ENCODE measurements at regions not wholly inside any gene's neighbourhood (a gene's known extent, or its start where the extent isn't known, plus 50 kb on each side); places are given as distances from the start of the nearest gene placed in this dataset.

DNA sequence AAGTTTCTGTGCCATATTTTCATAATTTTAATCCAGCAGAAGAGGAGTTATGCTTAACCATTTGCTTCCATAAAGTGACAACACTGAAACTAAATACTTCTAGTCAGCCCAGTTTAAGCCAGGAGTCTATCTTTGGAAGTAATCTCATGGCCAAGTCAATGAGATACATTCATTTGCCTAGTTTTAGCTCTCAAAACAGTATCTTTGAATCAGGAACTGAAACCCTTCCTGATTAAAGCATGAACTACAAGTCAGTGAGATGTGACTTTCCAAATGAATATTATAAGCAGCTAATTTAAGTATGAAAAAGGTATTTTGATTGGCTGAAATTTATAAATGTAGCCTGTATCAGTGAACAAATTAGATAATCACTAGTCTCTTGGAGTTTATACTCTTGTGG, 491.5 kb downstream of the SLC6A15 start:
- TF ChIP-seq CTCF (IDR thresholded peaks at IDR 0.05) (no peak), POLR2A (IDR thresholded peaks at IDR 0.05) (no peak)

All from right lobe of liver (tissue), 4 donors.